CD14-positive monocyte (primary cell): ENCODE measurements at regions not wholly inside any gene's neighbourhood (a gene's known extent, or its start where the extent isn't known, plus 50 kb on each side); places are given as distances from the start of the nearest gene placed in this dataset.

ENCODE experiments used
- DNase-seq, 3 donors: peaks; one replicate each; pipeline ENCODE4 v3.0.0-alpha.2; 2011 to 2022
- H2AFZ ChIP-seq: 2 replicates; pipeline ENCODE4 v1.6.0; 2012; ENCODE audit warnings: mild to moderate bottlenecking, low read depth, low read length, inconsistent platforms; ENCODE audit not compliant: insufficient read depth, poor library complexity, severe bottlenecking
- H3K27ac ChIP-seq, 2 donors: 1 replicate in 1 of 2; 2 replicates in 1 of 2; pipeline ENCODE4 v1.5.1; 2012 to 2013; ENCODE audit warnings: low read length in 2 of 2, control low read depth in 1 of 2, inconsistent platforms in 1 of 2, low read depth in 1 of 2, mild to moderate bottlenecking in 1 of 2
- H3K27me3 ChIP-seq, 2 donors: one replicate each; pipeline versions ENCODE4 v1.6.0 to v1.6.1; 2011 to 2013; ENCODE audit warnings: low read length in 2 of 2; ENCODE audit not compliant: control insufficient read depth in 2 of 2, insufficient read depth in 2 of 2
- H3K36me3 ChIP-seq, 2 donors: replicated peaks in 1 of 2; 1 replicate in 1 of 2; 2 replicates in 1 of 2; pipeline versions ENCODE4 v1.5.1 to v1.6.1; 2012 to 2013; ENCODE audit warnings: low read length in 2 of 2, control low read depth in 1 of 2, inconsistent platforms in 1 of 2, mild to moderate bottlenecking in 1 of 2; ENCODE audit not compliant: insufficient read depth in 2 of 2, control insufficient read depth in 1 of 2
- H3K4me1 ChIP-seq, 2 donors: 1 replicate in 1 of 2; 2 replicates in 1 of 2; pipeline versions ENCODE4 v1.5.1 to v1.6.1; 2012 to 2013; ENCODE audit warnings: low read length in 2 of 2, control low read depth in 1 of 2, inconsistent platforms in 1 of 2, mild to moderate bottlenecking in 1 of 2, moderate library complexity in 1 of 2; ENCODE audit not compliant: insufficient read depth in 2 of 2, control insufficient read depth in 1 of 2
- H3K4me2 ChIP-seq: replicated peaks from 2 replicates; pipeline ENCODE3; 2012; ENCODE audit warnings: low read length, moderate library complexity, mild to moderate bottlenecking; ENCODE audit not compliant: poor library complexity, severe bottlenecking; ENCODE audit errors: extremely low read depth
- H3K4me3 ChIP-seq, 3 experiments: fragments of 200-600 bp in 1 of 3; sonication (generic) in 1 of 3; replicated peaks in 1 of 3; 1 replicate in 2 of 3; 2 replicates in 1 of 3; pipeline ENCODE4 v1.5.1; 2011 to 2013; ENCODE audit warnings: low read length in 3 of 3, mild to moderate bottlenecking in 3 of 3, control low read depth in 2 of 3, low read depth in 2 of 3, inconsistent platforms in 1 of 3, moderate library complexity in 1 of 3
- H3K79me2 ChIP-seq: 2 replicates; pipeline ENCODE4 v1.6.0; 2012; ENCODE audit warnings: mild to moderate bottlenecking, control low read depth, inconsistent platforms, low read length, moderate library complexity; ENCODE audit not compliant: insufficient read depth
- H3K9ac ChIP-seq: 2 replicates; pipeline ENCODE4 v1.6.0; 2017; ENCODE audit warnings: low read length, mild to moderate bottlenecking; ENCODE audit not compliant: insufficient read depth, poor library complexity, severe bottlenecking
- H3K9me3 ChIP-seq, 2 donors: replicated peaks in 1 of 2; 1 replicate in 1 of 2; 2 replicates in 1 of 2; pipeline versions ENCODE4 v1.5.1 to v1.6.1; 2012 to 2013; ENCODE audit warnings: low read length in 2 of 2, control low read depth in 1 of 2; ENCODE audit not compliant: control insufficient read depth in 1 of 2, insufficient read depth in 1 of 2
- H4K20me1 ChIP-seq: 2 replicates; pipeline ENCODE4 v1.6.0; 2012; ENCODE audit warnings: mild to moderate bottlenecking, low read length, control low read depth, moderate library complexity; ENCODE audit not compliant: insufficient read depth
- H3K27ac Mint-ChIP-seq, 7 donors: one replicate each; pipeline ENCODE4 v1.8.0; 2020; ENCODE audit warnings: mild to moderate bottlenecking in 7 of 7, mixed read lengths in 7 of 7, moderate library complexity in 6 of 7, inconsistent platforms in 2 of 7
- H3K27me3 Mint-ChIP-seq, 3 donors: one replicate each; pipeline ENCODE4 v1.8.0; 2021 to 2022; ENCODE audit warnings: low read depth in 3 of 3, mild to moderate bottlenecking in 3 of 3, mixed read lengths in 3 of 3, moderate library complexity in 3 of 3, inconsistent platforms in 1 of 3
- H3K36me3 Mint-ChIP-seq, 2 donors: one replicate each; pipeline ENCODE4 v1.8.0; 2020; ENCODE audit warnings: mixed read lengths in 2 of 2, inconsistent platforms in 1 of 2, mild to moderate bottlenecking in 1 of 2
- H3K4me1 Mint-ChIP-seq: one replicate; pipeline ENCODE4 v1.8.0; 2020; ENCODE audit warnings: mild to moderate bottlenecking, mixed read lengths
- H3K4me3 Mint-ChIP-seq, 2 donors: one replicate each; pipeline ENCODE4 v1.8.0; 2020; ENCODE audit warnings: mild to moderate bottlenecking in 2 of 2, mixed read lengths in 2 of 2, moderate library complexity in 1 of 2
- H3K9me3 Mint-ChIP-seq, 7 donors: one replicate each; pipeline ENCODE4 v1.8.0; 2020 to 2022; ENCODE audit warnings: mixed read lengths in 7 of 7, mild to moderate bottlenecking in 6 of 7, moderate library complexity in 6 of 7, inconsistent platforms in 2 of 7
- CTCF ChIP-seq: fragments of 200-600 bp; IDR thresholded peaks from one replicate; pipeline ENCODE4 v1.8.0; 2022; ENCODE audit warnings: antibody characterized with exemption, mild to moderate bottlenecking
- WGBS: methylation state at CpG from one replicate; pipeline ENCODE4 v1.1.5; 2013; ENCODE audit warnings: missing lambda C conversion rate; ENCODE audit not compliant: insufficient coverage; 5-methylcytosine and 5-hydroxymethylcytosine counted together
- intact Hi-C, 2 donors: fragments of 100-400 bp; cut with micrococcal nuclease; formaldehyde crosslinking; loops; one replicate each; pipeline versions ENCODE4 v1.15.0 to v1.15.1; 2023

DNA sequence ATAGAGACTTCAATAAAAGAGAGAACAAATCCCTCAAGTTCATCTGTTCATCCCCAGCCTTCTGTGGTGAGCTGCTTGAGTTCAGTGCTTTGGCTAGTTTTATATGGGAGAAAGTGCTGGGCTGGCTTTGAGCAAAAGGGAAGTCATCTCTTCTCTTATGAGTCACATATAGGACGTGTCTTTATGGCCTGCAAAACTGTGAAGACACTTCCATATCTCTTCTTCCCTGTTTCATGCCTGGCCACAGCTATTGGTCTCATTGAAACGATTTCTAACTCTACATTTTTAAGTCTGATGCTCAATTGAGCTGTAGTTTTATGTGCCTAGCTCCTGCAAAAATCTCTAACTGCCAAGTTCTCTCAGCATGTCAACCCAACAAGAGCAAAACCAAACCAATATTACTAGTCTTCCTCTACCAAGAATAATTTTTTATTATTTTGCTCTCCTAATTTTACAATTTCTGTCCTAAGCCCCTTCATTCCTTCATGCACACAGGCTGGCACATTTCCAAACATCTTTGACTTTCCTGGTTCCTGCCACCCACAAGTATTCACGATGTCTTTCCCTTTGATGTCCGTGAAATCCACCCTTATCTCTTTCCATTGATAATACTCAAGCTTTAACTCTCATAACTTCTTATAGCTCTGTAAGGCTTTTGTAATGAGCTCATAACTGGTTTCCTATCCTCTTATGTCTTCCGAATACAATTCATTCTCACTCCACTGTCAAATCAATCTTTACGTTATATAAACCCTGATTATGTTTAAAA lies 165.3 kb downstream of the BTC start:
- H3K27ac Mint-ChIP-seq, result peak overlapping the region; percentile 61 to 90 (median 87)
- Histone ChIP-seq H2AFZ (no peak overlapping the region), H3K4me2 (no peak overlapping the region)

GRCh38 chr4:74630551-74630950 lies 163.8 kb downstream of the BTC start:
- H3K36me3 Mint-ChIP-seq, result no peaks in the 10 kb centered on the region
- Histone ChIP-seq H3K27me3 (no peaks in the 10 kb centered on the region), H4K20me1 (no peaks in the 10 kb centered on the region), H3K4me1 (peaks cover 29 to 41% of the 10 kb centered on the region in 2 donors), H3K9ac (no peak overlapping the region), H3K79me2 (no peaks in the 10 kb centered on the region), H2AFZ (no peak overlapping the region), H3K27ac (no peak overlapping the region), H3K4me2 (no peak overlapping the region), H3K36me3 (no peaks in the 10 kb centered on the region), H3K9me3 (no peaks in the 10 kb centered on the region), H3K4me3 (no peak overlapping the region)
- intact Hi-C loops, result no loop called here
- no peaks in the 10 kb centered on the region for H3K9me3 Mint-ChIP-seq
- 100% methylated on average over 2 of the region's 3 CpGs for WGBS
- H3K4me3 Mint-ChIP-seq, result no peak overlapping the region
- H3K27me3 Mint-ChIP-seq, result no peaks in the 10 kb centered on the region
- H3K4me1 Mint-ChIP-seq, result peaks cover 41% of the 10 kb centered on the region
- H3K27ac Mint-ChIP-seq, result peak overlapping the region in 2 of 7 donors; percentile 8 to 61
- TF ChIP-seq CTCF, result no peak
- DNase-seq, result no peak

More for the DNA sequence above, 165.3 kb downstream of the BTC start:
- Histone ChIP-seq H3K4me1 (peaks cover 42 to 56% of the 10 kb centered on the region in 2 donors), H3K79me2 (no peaks in the 10 kb centered on the region), H3K36me3 (no peaks in the 10 kb centered on the region), H3K9ac (no peak overlapping the region), H4K20me1 (no peaks in the 10 kb centered on the region), H3K9me3 (no peaks in the 10 kb centered on the region), H3K4me3 (no peak overlapping the region), H3K27me3 (no peaks in the 10 kb centered on the region), H3K27ac (peak overlapping the region in 1 of 2 donors; percentile 45)
- no peaks in the 10 kb centered on the region for H3K9me3 Mint-ChIP-seq
- no peak overlapping the region for H3K4me3 Mint-ChIP-seq
- TF ChIP-seq CTCF, result no peak
- no peaks in the 10 kb centered on the region for H3K27me3 Mint-ChIP-seq
- 32% methylated on average over 3 of the region's 6 CpGs for WGBS
- no peaks in the 10 kb centered on the region for H3K36me3 Mint-ChIP-seq
- peak; percentile 82 to 90 (median 89) for DNase-seq
- H3K4me1 Mint-ChIP-seq, result peaks cover 55% of the 10 kb centered on the region
- intact Hi-C loops, result loop anchor here (5.0 to 10.0 kb wide), 2 partner anchors 33 to 304 kb away; no protein-coding TSS in a partner anchor
